Uterus (tissue), 2 donors: ENCODE measurements at regions not wholly inside any gene's neighbourhood (a gene's known extent, or its start where the extent isn't known, plus 50 kb on each side); places are given as distances from the start of the nearest gene placed in this dataset.

Experiments
- POLR2A ChIP-seq, 2 donors: fragments of 450-650 bp; IDR thresholded peaks; one replicate each; pipeline ENCODE4 v1.6.1; 2016; ENCODE audit warnings: antibody characterized with exemption in 2 of 2, mild to moderate bottlenecking in 1 of 2, moderate library complexity in 1 of 2
- TF ChIP-seq, protein P1 (sequence below), 4 experiments: fragments of 200-600 bp in 2 of 4; fragments of 450-650 bp in 2 of 4; sonication (generic) in 2 of 4; IDR thresholded peaks; one replicate each; pipeline ENCODE4 v1.5.1; 2016 to 2019; ENCODE audit warnings: antibody characterized with exemption in 4 of 4, mild to moderate bottlenecking in 2 of 4, moderate library complexity in 1 of 4

DNA sequence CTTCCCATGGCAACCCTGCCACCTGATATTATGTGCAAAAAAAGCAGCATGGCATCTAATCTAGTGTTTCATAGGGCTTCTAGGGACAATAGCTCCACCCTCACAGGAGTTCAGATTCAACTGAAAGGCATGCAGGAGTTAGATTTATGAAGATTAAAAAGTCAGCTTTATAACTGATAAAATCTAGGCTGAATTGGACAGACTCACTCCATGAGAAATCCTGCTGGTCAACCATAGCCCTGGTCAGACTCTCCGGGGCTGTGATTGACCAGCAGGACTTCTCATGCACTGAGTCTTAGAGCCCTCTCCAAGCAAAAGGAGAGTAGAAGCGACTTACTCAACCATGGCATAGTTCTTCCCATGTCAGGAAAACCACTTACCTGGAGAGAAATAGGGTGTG lies 345.4 kb downstream of the NEBL start:
- TF ChIP-seq, protein P1, sequence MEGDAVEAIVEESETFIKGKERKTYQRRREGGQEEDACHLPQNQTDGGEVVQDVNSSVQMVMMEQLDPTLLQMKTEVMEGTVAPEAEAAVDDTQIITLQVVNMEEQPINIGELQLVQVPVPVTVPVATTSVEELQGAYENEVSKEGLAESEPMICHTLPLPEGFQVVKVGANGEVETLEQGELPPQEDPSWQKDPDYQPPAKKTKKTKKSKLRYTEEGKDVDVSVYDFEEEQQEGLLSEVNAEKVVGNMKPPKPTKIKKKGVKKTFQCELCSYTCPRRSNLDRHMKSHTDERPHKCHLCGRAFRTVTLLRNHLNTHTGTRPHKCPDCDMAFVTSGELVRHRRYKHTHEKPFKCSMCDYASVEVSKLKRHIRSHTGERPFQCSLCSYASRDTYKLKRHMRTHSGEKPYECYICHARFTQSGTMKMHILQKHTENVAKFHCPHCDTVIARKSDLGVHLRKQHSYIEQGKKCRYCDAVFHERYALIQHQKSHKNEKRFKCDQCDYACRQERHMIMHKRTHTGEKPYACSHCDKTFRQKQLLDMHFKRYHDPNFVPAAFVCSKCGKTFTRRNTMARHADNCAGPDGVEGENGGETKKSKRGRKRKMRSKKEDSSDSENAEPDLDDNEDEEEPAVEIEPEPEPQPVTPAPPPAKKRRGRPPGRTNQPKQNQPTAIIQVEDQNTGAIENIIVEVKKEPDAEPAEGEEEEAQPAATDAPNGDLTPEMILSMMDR (IDR thresholded peaks at IDR 0.05) = no peak
- no peak for TF ChIP-seq POLR2A (IDR thresholded peaks at IDR 0.05)
